ENCODE measurements at regions not wholly inside any gene's neighbourhood (a gene's known extent, or its start where the extent isn't known, plus 50 kb on each side); places are given as distances from the start of the nearest gene placed in this dataset.

GRCh38 chr5:118544887-118545449, 443.4 kb downstream of the DTWD2 start (continued):
- TF ChIP-seq RELA (CRISPR knock-in tag; IDR thresholded peaks at IDR 0.05; ENCODE audit: borderline replicate concordance) (no peak), NFYB (CRISPR knock-in tag; conservative IDR thresholded peaks at IDR 0.05; ENCODE audit: low read depth) (no peak)

- Mint-ChIP-seq H3K4me3 (no peak overlapping the region), H3K36me3 (no peaks in the 10 kb centered on the region), H3K4me1 (peaks cover 15% of the 10 kb centered on the region), H3K9me3 (peaks cover 10% of the 10 kb centered on the region), H3K27me3 (ENCODE audit: low read depth) (no peaks in the 10 kb centered on the region), H3K27ac (no peak overlapping the region)
- DNase-seq (ENCODE audit: low spot score) = no peak
- no peak for ATAC-seq
- ChIA-PET POLR2A (no interaction called here), CTCF (interaction anchor here (0.6 kb wide), 1 partner anchor 946 kb away, joined by 3 read pairs; no protein-coding TSS in a partner anchor)
- TF ChIP-seq ATF6 (CRISPR knock-in tag; IDR thresholded peaks at IDR 0.05) = no peak
- TF ChIP-seq ZNF671 (CRISPR knock-in tag; IDR thresholded peaks at IDR 0.05) = no peak
- TF ChIP-seq MYBL2 (CRISPR knock-in tag; IDR thresholded peaks at IDR 0.05) = no peak
- no peak for TF ChIP-seq ZNF121 (CRISPR knock-in tag; IDR thresholded peaks at IDR 0.05)
- TF ChIP-seq ATF3 (CRISPR knock-in tag; conservative IDR thresholded peaks at IDR 0.05) = no peak
- no peak for TF ChIP-seq JAZF1 (CRISPR knock-in tag; IDR thresholded peaks at IDR 0.05)
- TF ChIP-seq NR3C1 (CRISPR knock-in tag; conservative IDR thresholded peaks at IDR 0.05; ENCODE audit: low read depth) = no peak
- TF ChIP-seq GRHL2 (CRISPR knock-in tag; IDR thresholded peaks at IDR 0.05; ENCODE audit: insufficient replicate concordance, severe bottlenecking) = no peak
- no peak for TF ChIP-seq ZBTB43 (CRISPR knock-in tag; IDR thresholded peaks at IDR 0.05)
- no peak for TF ChIP-seq USF2 (CRISPR knock-in tag; IDR thresholded peaks at IDR 0.05)
- TF ChIP-seq CREB1 (CRISPR knock-in tag; IDR thresholded peaks at IDR 0.05) = no peak
- no peak for TF ChIP-seq CTCF (IDR thresholded peaks at IDR 0.05)
- no peak for TF ChIP-seq PREB (CRISPR knock-in tag; IDR thresholded peaks at IDR 0.05; ENCODE audit: borderline replicate concordance)
- no peak for TF ChIP-seq SMAD3 (CRISPR knock-in tag; IDR thresholded peaks at IDR 0.05; ENCODE audit: borderline replicate concordance)
- no peak for TF ChIP-seq ELF4 (CRISPR knock-in tag; IDR thresholded peaks at IDR 0.05; ENCODE audit: low read depth)
- no peak for TF ChIP-seq FOXK1 (CRISPR knock-in tag; IDR thresholded peaks at IDR 0.05)
- no peak for TF ChIP-seq GTF2I (CRISPR knock-in tag; conservative IDR thresholded peaks at IDR 0.05)
Observed at GRCh38 chr5:118533923-118534322, 454.4 kb downstream of the DTWD2 start.
